Bronchial epithelial cell (primary cell): ENCODE measurements at regions not wholly inside any gene's neighbourhood (a gene's known extent, or its start where the extent isn't known, plus 50 kb on each side); places are given as distances from the start of the nearest gene placed in this dataset.

Experiments
- DNase-seq: peaks from one replicate; pipeline ENCODE4 v3.0.0-alpha.2; 2010; ENCODE audit warnings: low read depth
- FAIRE-seq: peaks from 2 replicates; lab custom pipeline; 2011; peaks lifted over from hg19 to GRCh38; lab: Jason Lieb, UNC
- H3K27me3 ChIP-seq: 2 replicates; pipeline ENCODE4 v1.5.1; 2011; ENCODE audit warnings: low read length; ENCODE audit not compliant: control insufficient read depth, insufficient read depth
- H3K36me3 ChIP-seq: 2 replicates; pipeline ENCODE4 v1.5.1; 2011; ENCODE audit warnings: low read length; ENCODE audit not compliant: control insufficient read depth, insufficient read depth
- H3K4me3 ChIP-seq: 2 replicates; pipeline ENCODE4 v1.5.1; 2011; ENCODE audit warnings: mild to moderate bottlenecking, low read depth, low read length, control low read depth
- CTCF ChIP-seq: IDR thresholded peaks from 2 replicates; pipeline ENCODE4 v1.5.1; 2011; ENCODE audit warnings: mild to moderate bottlenecking, moderate library complexity, low read length, control low read depth, inconsistent platforms; ENCODE audit not compliant: insufficient read depth, severe bottlenecking

DNA sequence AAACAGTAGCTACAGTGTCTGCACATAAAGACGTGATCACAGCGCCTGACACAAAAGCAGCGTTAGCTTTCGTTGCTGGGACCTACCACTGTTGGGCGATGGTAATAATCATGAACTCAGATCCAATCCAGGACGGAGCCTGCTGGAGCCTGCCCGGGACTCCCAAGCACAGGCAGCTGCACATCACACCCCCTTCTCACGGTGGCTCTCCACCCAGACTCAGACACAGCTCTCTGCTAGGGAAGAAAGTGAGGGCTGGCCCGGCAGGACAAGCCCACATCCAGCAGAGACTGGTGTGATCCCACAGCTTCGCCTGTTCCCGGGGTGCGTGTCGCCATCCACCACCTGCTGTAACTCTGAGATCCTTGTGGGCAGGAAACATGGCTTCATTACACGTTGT is 49.9 kb upstream of the FOXN3 start:
- Histone ChIP-seq H3K27me3 (no peaks in the 10 kb centered on the region), H3K36me3 (no peaks in the 10 kb centered on the region), H3K4me3 (no peak overlapping the region)
- DNase-seq (no peak), FAIRE-seq (no peak)
- TF ChIP-seq CTCF: no peak
